ENCODE measurements at regions not wholly inside any gene's neighbourhood (a gene's known extent, or its start where the extent isn't known, plus 50 kb on each side); places are given as distances from the start of the nearest gene placed in this dataset.

DNA sequence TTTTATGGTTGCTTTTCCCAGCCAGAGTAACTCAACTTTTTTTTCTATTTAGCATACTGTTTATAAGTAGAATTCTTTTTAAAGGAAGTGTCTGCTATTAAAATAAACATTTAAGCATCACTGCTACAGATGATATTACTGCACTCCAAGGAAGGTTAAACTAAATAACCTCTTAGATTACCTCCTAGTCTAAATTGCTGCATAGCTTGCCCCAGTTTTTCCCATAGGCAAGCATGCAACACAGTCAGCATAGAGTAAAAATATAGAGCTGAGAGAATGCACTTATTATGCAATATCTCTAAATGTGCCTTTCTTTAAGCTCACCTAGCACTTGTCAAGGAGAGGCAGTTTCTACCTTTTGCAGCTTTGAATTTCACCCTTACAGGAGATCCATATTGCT, 1392.4 kb upstream of the CELF2 start:
- TF ChIP-seq EZH2 (IDR thresholded peaks at IDR 0.05; ENCODE audit: low read depth), result no peak
- TF ChIP-seq, protein P1, sequence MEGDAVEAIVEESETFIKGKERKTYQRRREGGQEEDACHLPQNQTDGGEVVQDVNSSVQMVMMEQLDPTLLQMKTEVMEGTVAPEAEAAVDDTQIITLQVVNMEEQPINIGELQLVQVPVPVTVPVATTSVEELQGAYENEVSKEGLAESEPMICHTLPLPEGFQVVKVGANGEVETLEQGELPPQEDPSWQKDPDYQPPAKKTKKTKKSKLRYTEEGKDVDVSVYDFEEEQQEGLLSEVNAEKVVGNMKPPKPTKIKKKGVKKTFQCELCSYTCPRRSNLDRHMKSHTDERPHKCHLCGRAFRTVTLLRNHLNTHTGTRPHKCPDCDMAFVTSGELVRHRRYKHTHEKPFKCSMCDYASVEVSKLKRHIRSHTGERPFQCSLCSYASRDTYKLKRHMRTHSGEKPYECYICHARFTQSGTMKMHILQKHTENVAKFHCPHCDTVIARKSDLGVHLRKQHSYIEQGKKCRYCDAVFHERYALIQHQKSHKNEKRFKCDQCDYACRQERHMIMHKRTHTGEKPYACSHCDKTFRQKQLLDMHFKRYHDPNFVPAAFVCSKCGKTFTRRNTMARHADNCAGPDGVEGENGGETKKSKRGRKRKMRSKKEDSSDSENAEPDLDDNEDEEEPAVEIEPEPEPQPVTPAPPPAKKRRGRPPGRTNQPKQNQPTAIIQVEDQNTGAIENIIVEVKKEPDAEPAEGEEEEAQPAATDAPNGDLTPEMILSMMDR (conservative IDR thresholded peaks at IDR 0.05), result no peak
